Endothelial cell of umbilical vein (primary cell): ENCODE measurements at regions not wholly inside any gene's neighbourhood (a gene's known extent, or its start where the extent isn't known, plus 50 kb on each side); places are given as distances from the start of the nearest gene placed in this dataset.

Source experiments
- BruUV-seq: library from RNA; stranded (reverse); fragments of 400-500 nt; replicated peaks from 2 replicates; lab custom pipeline; 2021; lab: Mats Ljungman, UMichigan
- CTCF ChIA-PET: fragments of 300-600, 350-600 bp; sonication (Branson Sonifier 250); formaldehyde crosslinking; loops from one replicate; lab custom pipeline; 2021; ENCODE audit warnings: antibody characterized with exemption, inconsistent platforms; lab: Charles Lee
- POLR2A ChIA-PET: fragments of 300-600, 350-600 bp; sonication (Branson Sonifier 250); formaldehyde crosslinking; loops from one replicate; lab custom pipeline; 2021; ENCODE audit warnings: antibody characterized with exemption, inconsistent platforms; lab: Charles Lee
- DNase-seq: peaks from one replicate; pipeline ENCODE4 v3.0.0-alpha.2; 2011; ENCODE audit warnings: low read depth, low spot score
- FAIRE-seq: peaks from 2 replicates; lab custom pipeline; 2011; peaks lifted over from hg19 to GRCh38; lab: Jason Lieb, UNC
- H2AFZ ChIP-seq: 2 replicates; pipeline ENCODE4 v1.6.0; 2012; ENCODE audit warnings: low read depth, low read length, control low read depth, inconsistent platforms
- H3K27ac ChIP-seq: 2 replicates; pipeline ENCODE4 v1.5.1; 2011; ENCODE audit warnings: low read depth, mild to moderate bottlenecking, control low read depth, low read length, moderate library complexity; ENCODE audit not compliant: insufficient read depth
- H3K27me3 ChIP-seq, 2 experiments: 2 replicates each; pipeline versions ENCODE4 v1.6.0 to v1.6.1; 2011; ENCODE audit warnings: low read length in 2 of 2, mixed read lengths in 1 of 2; ENCODE audit not compliant: control insufficient read depth in 2 of 2, insufficient read depth in 2 of 2
- H3K36me3 ChIP-seq, 2 experiments: 2 replicates in 1 of 2; 3 replicates in 1 of 2; pipeline ENCODE4 v1.5.1; 2011; ENCODE audit warnings: low read length in 2 of 2, mild to moderate bottlenecking in 1 of 2, moderate library complexity in 1 of 2; ENCODE audit not compliant: control insufficient read depth in 2 of 2, insufficient read depth in 2 of 2; ENCODE audit errors: extremely low read depth in 1 of 2
- H3K4me1 ChIP-seq: 3 replicates; pipeline ENCODE4 v1.5.1; 2011; ENCODE audit warnings: mild to moderate bottlenecking, low read length; ENCODE audit not compliant: control insufficient read depth, insufficient read depth; ENCODE audit errors: extremely low read depth
- H3K4me2 ChIP-seq: 2 replicates; pipeline ENCODE4 v1.6.1; 2011; ENCODE audit warnings: low read length, control low read depth, mixed read lengths; ENCODE audit not compliant: insufficient read depth
- H3K4me3 ChIP-seq, 3 experiments: fragments of 200-600 bp in 1 of 3; sonication (generic), shearing (Covaris generic) in 1 of 3; replicated peaks in 1 of 3; 2 replicates each; pipeline ENCODE4 v1.5.1; 2011 to 2016; ENCODE audit warnings: control low read depth in 3 of 3, low read length in 3 of 3, mild to moderate bottlenecking in 2 of 3, inconsistent platforms in 1 of 3, low read depth in 1 of 3, moderate library complexity in 1 of 3; ENCODE audit not compliant: insufficient read depth in 1 of 3
- H3K79me2 ChIP-seq: 2 replicates; pipeline ENCODE4 v1.6.0; 2012; ENCODE audit warnings: low read length, inconsistent platforms; ENCODE audit not compliant: control insufficient read depth, insufficient read depth
- H3K9ac ChIP-seq: replicated peaks from 2 replicates; pipeline ENCODE3; 2011; ENCODE audit warnings: low read length, control low read depth; ENCODE audit not compliant: insufficient read depth; ENCODE audit errors: extremely low read depth
- H3K9me1 ChIP-seq: replicated peaks from 3 replicates; pipeline ENCODE4 v1.6.0; 2011; ENCODE audit warnings: mild to moderate bottlenecking, low read length; ENCODE audit not compliant: control insufficient read depth, insufficient read depth; ENCODE audit errors: extremely low read depth
- H3K9me3 ChIP-seq: replicated peaks from 2 replicates; pipeline ENCODE4 v1.5.1; 2012; ENCODE audit warnings: low read length, inconsistent platforms; ENCODE audit not compliant: control insufficient read depth, insufficient read depth
- H4K20me1 ChIP-seq: replicated peaks from 2 replicates; pipeline ENCODE3; 2011; ENCODE audit warnings: mild to moderate bottlenecking, low read length; ENCODE audit not compliant: control insufficient read depth, insufficient read depth; ENCODE audit errors: extremely low read depth
- EZH2 ChIP-seq: IDR thresholded peaks from 2 replicates; pipeline ENCODE4 v1.6.1; 2012; ENCODE audit warnings: borderline replicate concordance, low read depth, mild to moderate bottlenecking, moderate library complexity, low read length, inconsistent platforms; ENCODE audit not compliant: severe bottlenecking
- FOS ChIP-seq: IDR thresholded peaks from 2 replicates; pipeline ENCODE4 v1.6.1; 2011; ENCODE audit warnings: mild to moderate bottlenecking, low read length, moderate library complexity, borderline replicate concordance; ENCODE audit not compliant: insufficient read depth
- GATA2 ChIP-seq: IDR thresholded peaks from 2 replicates; pipeline ENCODE4 v1.7.0; 2011; ENCODE audit warnings: low read depth, mild to moderate bottlenecking, moderate library complexity, mixed read lengths, low read length; ENCODE audit not compliant: insufficient read length, insufficient read depth
- MYC ChIP-seq: IDR thresholded peaks from one replicate; pipeline ENCODE4 v1.6.1; 2011; ENCODE audit warnings: mild to moderate bottlenecking, low read depth, low read length
- POLR2A ChIP-seq: IDR thresholded peaks from 2 replicates; pipeline ENCODE4 v1.6.1; 2012; ENCODE audit warnings: low read depth, mild to moderate bottlenecking, control low read depth, low read length
- dilution Hi-C: fragments of 300-500 bp; cut with MboI; formaldehyde crosslinking; loops from one replicate; pipeline ENCODE4 v1.15.0; 2019; ENCODE audit warnings: low sequenced_read_pairs; ENCODE audit not compliant: extremely low pct_ligation_motif_present
- intact Hi-C: fragments of 100-400 bp; cut with micrococcal nuclease; formaldehyde crosslinking; loops from one replicate; pipeline ENCODE4 v1.10.0; 2022
- TF ChIP-seq, protein P1 (sequence below): IDR thresholded peaks from 2 replicates; pipeline ENCODE4 v1.6.1; 2011; ENCODE audit not compliant: insufficient read depth, insufficient read length
- TF ChIP-seq, protein P2 (sequence below), 2 donors: IDR thresholded peaks; 1 replicate in 1 of 2; 2 replicates in 1 of 2; pipeline ENCODE4 v1.5.1; 2011; ENCODE audit warnings: low read length in 2 of 2, mild to moderate bottlenecking in 2 of 2, moderate library complexity in 2 of 2, control low read depth in 1 of 2, inconsistent platforms in 1 of 2, low read depth in 1 of 2; ENCODE audit not compliant: insufficient read depth in 1 of 2; ENCODE audit errors: extremely low read depth in 1 of 2

GRCh38 chr7:87047-87446 lies 105.3 kb upstream of the FAM20C start:
- Histone ChIP-seq H3K9ac (no peak overlapping the region), H2AFZ (no peak overlapping the region), H3K27me3 (no peaks in the 10 kb centered on the region), H4K20me1 (no peaks in the 10 kb centered on the region), H3K4me1 (peaks cover 21% of the 10 kb centered on the region), H3K36me3 (no peaks in the 10 kb centered on the region), H3K9me1 (no peaks in the 10 kb centered on the region), H3K4me3 (no peak overlapping the region), H3K4me2 (no peak overlapping the region), H3K27ac (no peak overlapping the region), H3K79me2 (no peaks in the 10 kb centered on the region), H3K9me3 (no peaks in the 10 kb centered on the region)
- intact Hi-C loops: no loop called here
- no peak for TF ChIP-seq GATA2
- no peak for TF ChIP-seq MYC
- no peak for TF ChIP-seq POLR2A
- no peak for TF ChIP-seq EZH2
- no peak for TF ChIP-seq FOS
- no TSS peak for BruUV-seq
- POLR2A ChIA-PET: no interaction called here
- DNase-seq (no peak), FAIRE-seq (no peak)
- dilution Hi-C loops: no loop called here
- CTCF ChIA-PET: interaction anchor here (1.2 to 3.2 kb wide), 3 partner anchors 22 to 33 kb away, joined by 3 to 18 read pairs (median 5); no protein-coding TSS in a partner anchor

DNA sequence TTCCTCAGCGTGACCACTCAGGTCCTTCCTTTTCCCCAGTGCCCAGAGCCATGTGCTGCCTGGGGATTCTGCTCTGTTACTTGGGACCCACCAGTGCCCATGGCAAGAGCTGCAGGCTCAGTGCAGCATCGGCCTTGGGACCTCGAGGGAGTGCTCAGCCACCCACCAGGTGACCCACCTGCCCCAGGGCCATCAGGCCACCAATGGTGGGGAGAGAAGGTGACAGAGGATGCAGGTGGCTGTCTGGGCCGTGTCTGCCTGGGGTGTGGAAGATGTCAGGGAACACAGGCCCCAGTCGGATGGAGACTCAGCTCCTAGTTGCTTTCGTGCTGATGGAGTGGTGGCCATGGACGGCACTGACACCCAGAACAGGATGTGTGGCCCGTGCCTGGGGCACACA lies 104.7 kb upstream of the FAM20C start:
- dilution Hi-C loops (no loop called here), intact Hi-C loops (no loop called here)
- no peak overlapping the region for H3K4me2 ChIP-seq
- H3K4me1 ChIP-seq: peaks cover 21% of the 10 kb centered on the region
- no peak overlapping the region for H3K27ac ChIP-seq
- no peak overlapping the region for H3K4me3 ChIP-seq
- H3K79me2 ChIP-seq: no peaks in the 10 kb centered on the region
- ChIA-PET POLR2A (no interaction called here), CTCF (interaction anchor here (1.3 to 3.2 kb wide), 2 partner anchors 23 to 32 kb away, joined by 3 to 18 read pairs; no protein-coding TSS in a partner anchor)
- no peaks in the 10 kb centered on the region for H3K36me3 ChIP-seq
- H3K9me1 ChIP-seq: no peaks in the 10 kb centered on the region
- H2AFZ ChIP-seq: no peak overlapping the region
- DNase-seq: no peak
- no peak for TF ChIP-seq FOS
- TF ChIP-seq MYC: no peak
- TF ChIP-seq EZH2: no peak
- TF ChIP-seq, protein P1, sequence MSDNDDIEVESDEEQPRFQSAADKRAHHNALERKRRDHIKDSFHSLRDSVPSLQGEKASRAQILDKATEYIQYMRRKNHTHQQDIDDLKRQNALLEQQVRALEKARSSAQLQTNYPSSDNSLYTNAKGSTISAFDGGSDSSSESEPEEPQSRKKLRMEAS: no peak
- TF ChIP-seq, protein P2, sequence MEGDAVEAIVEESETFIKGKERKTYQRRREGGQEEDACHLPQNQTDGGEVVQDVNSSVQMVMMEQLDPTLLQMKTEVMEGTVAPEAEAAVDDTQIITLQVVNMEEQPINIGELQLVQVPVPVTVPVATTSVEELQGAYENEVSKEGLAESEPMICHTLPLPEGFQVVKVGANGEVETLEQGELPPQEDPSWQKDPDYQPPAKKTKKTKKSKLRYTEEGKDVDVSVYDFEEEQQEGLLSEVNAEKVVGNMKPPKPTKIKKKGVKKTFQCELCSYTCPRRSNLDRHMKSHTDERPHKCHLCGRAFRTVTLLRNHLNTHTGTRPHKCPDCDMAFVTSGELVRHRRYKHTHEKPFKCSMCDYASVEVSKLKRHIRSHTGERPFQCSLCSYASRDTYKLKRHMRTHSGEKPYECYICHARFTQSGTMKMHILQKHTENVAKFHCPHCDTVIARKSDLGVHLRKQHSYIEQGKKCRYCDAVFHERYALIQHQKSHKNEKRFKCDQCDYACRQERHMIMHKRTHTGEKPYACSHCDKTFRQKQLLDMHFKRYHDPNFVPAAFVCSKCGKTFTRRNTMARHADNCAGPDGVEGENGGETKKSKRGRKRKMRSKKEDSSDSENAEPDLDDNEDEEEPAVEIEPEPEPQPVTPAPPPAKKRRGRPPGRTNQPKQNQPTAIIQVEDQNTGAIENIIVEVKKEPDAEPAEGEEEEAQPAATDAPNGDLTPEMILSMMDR (IDR thresholded peaks at IDR 0.05; ENCODE audit: extremely low read depth in 1 of 2, insufficient read depth in 1 of 2, low read depth in 1 of 2, low read length in 2 of 2): no peak
- H3K27me3 ChIP-seq: no peaks in the 10 kb centered on the region
- no peak overlapping the region for H3K9ac ChIP-seq
- no peaks in the 10 kb centered on the region for H4K20me1 ChIP-seq
- FAIRE-seq: no peak
- no peaks in the 10 kb centered on the region for H3K9me3 ChIP-seq
- no TSS peak for BruUV-seq
